ENCODE measurements at regions not wholly inside any gene's neighbourhood (a gene's known extent, or its start where the extent isn't known, plus 50 kb on each side); places are given as distances from the start of the nearest gene placed in this dataset.

DNA sequence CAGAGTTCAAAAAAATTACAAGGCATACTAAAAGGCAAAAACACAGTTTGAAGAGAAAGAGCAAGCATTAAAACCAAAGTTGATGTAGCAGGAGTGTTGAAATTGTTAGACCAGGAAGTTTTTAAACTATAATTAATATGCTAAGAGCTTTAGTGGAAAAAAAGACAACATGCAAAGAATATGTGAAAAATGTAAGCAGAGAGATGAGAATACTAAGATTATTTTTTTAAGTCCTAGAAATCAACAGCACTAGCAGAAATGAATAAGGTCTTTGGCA is 192.6 kb downstream of the ERMARD start:
- DNase-seq (ENCODE audit: low spot score): no peak

DNA sequence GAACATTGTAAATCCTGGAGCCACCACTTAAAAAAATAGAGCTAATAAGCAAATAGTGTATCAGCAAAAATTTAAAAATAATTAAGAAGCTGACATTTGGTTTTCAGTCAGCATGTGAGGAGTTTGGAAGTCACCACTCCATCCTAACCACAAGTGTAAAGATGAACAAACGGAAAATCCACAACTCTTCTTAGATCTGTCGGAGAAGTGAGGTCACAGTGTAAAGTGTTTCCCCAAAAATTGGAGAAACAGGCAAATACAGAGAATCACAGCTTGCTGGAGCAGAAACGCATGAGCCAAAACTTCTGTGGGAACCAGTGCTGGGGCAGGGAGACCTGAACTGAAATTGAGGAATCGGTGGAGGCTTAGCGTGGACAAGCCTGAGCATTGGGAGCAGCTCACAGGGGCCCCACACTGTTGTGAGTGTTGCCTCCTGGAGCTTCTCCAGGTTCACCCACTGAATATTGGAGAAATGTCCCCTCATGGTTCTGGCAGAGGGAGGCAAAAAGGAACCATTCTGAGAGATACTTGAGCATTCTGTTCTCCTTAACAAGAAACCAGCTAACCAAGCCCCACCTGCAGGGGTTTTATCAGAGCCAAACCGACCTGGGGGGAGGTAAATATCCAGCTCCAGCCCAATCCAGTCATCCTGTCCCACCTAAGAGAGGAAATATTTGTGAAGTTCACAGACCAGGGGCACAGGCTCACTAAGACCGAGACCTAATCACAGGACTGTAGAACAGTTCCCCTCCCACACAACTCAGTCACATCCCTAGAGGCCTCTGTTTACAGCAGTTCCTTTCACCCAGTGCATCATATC is 192.0 kb downstream of the ERMARD start:
- DNase-seq (ENCODE audit: low spot score): no peak

DNA sequence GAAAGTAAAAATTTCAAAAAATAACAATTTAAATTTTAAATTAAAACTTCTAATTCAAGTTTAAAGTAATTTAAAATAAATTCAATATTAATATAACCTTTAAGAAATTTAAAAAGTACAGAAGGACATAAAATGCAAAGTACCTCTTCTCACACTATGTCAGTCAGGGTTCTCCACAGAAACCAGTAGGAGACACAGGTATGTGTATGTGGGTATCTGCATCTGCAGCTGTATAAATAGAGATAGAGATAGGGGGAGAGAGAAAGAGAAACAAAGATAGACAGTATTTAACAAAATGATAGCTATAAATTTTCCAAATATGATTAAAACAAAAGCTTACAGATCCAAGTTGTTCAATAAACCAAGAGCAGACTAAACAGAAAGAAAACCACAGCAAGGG is 190.8 kb downstream of the ERMARD start:
- no peak for DNase-seq (ENCODE audit: low spot score)

- no peak for DNase-seq (ENCODE audit: low spot score)
Measured at GRCh38 chr6:169940481-169941271, 189.3 kb downstream of the ERMARD start.

GRCh38 chr6:169939554-169940164 is 188.2 kb downstream of the ERMARD start:
- no peak for DNase-seq (ENCODE audit: low spot score)

- no peak for DNase-seq (ENCODE audit: low spot score)
Measured at GRCh38 chr6:169938731-169939130, 187.3 kb downstream of the ERMARD start.

DNA sequence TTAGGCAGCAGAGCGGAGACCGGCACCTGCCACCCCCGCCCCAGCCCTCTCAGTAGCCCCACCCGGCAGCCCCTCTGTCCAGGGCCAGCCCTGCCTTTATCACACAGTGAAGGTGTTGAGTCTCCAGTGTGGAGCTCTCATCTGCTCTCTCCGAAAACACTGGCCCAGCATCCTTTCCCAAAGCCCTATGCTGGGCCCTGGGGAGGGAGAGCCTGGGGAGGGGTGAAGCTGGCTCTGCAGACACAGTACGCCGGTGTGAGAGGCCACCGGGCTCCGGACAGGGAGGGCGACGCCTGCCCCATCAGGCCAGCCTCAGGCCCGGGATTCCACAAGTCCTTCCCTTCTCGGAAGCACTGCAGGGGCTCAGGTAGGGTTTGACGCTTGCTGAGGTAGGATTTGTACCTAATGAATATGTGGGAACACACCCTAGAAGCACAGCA is 186.9 kb downstream of the ERMARD start:
- no peak for DNase-seq (ENCODE audit: low spot score)

GRCh38 chr6:169937389-169938261 is 186.2 kb downstream of the ERMARD start:
- DNase-seq (ENCODE audit: low spot score): no peak

DNA sequence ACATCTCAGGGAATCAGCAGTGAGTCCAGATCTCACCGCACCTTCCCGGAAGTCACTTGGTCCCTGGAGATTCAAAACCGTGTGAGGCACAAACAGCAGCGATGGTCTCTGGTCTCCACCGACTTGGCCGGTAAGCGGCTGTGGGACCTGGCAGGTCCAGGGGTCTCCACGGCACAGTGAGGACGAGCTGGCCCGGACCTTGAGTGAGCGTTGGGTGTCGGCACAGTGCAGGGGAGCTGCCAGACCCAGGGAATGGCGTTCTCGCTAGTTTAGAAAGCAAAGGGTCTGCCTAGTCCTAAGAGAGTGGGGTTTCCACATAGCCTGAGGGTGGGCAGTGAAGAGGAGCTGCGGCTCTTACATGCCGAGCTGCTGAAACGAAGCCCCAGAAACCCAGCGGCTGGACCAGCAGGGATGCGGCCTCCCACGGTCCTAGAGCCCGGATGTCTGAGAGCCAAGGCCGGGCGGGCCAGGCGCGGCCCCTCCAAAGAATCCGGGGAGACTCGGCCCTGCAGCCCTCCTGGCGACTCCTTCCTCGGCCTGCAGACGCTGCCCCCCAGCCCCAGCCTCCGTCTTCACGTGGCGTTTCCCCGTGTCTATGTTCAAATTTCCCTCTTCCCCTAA is 185.0 kb downstream of the ERMARD start:
- DNase-seq (ENCODE audit: low spot score): no peak

DNA sequence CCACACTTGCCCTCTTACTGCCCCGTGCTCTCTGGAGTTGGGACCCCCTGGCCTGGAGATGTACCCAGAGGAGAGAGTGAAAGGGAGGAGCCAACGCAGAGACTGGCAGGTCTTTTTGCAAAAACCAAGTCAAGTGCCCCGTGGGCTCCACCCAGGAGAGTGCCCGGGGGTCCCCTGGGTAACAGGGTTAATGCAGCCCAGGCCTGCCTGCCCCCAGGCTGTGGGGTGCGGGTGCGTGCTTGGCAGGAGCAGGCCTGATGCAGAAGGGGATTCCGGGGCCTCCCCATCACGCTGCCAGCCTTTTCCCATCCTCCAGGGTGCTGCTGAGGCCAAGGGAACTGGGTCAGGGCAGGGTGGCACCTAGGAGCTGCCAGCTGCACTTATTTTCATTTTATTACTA is 184.4 kb downstream of the ERMARD start:
- no peak for DNase-seq (ENCODE audit: low spot score)

GRCh38 chr6:169935348-169935718 is 183.9 kb downstream of the ERMARD start:
- DNase-seq (ENCODE audit: low spot score): no peak

DNA sequence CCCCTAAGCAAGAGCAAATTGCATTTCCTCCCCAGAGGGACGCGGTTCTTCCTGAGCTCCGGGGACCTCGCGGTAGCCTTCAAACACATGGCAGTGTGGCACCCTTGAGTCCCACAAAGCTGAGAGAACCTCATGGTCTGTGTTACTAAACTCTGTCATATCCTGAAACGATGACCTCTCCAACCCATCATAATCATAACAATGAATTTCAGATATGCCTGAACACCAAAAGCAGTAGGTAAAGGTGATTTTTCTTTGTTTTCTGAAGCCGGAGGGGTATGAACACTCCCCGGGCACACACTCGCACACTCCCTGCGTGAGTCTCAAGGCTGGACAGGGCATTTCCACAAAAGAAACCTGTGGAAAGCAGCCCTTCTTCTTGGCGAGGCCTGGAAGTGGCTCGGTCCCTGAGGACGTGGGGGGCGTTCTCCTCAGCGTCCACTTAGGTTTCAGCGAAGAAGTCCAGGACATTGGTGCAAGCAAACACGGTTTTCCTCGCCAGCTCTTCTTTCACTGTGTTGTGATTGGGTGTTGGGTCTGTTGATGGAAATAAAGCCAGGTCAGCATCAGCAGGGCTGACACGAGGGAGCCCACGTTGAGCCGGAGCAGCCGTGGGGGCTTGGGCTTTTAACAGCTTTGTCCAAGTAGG is 183.4 kb downstream of the ERMARD start:
- DNase-seq (ENCODE audit: low spot score): no peak

- DNase-seq (ENCODE audit: low spot score): no peak
Measured at GRCh38 chr6:169933839-169934698, 182.6 kb downstream of the ERMARD start.

GRCh38 chr6:169933251-169933821 is 181.9 kb downstream of the ERMARD start:
- no peak for DNase-seq (ENCODE audit: low spot score)

DNA sequence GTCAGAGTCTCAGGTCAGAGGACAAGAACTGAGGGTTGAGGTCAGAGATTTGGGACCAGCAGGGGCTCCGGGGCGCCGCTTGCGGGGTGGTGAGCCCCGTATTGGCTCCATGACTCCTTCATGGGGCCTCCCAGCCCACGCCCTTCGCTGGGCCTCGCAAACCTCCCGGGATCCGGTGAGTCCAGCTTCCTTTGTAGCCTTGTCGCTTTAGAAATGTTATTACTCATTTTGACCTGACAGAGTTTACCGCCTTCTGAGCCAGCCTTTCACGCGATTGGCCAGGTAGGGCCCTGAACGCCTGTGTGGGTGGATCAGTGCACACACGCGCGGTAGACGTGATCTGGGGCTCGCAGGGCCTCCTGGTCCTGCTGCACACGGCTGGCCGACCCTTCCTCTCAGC is 181.1 kb downstream of the ERMARD start:
- no peak for DNase-seq (ENCODE audit: low spot score)

DNA sequence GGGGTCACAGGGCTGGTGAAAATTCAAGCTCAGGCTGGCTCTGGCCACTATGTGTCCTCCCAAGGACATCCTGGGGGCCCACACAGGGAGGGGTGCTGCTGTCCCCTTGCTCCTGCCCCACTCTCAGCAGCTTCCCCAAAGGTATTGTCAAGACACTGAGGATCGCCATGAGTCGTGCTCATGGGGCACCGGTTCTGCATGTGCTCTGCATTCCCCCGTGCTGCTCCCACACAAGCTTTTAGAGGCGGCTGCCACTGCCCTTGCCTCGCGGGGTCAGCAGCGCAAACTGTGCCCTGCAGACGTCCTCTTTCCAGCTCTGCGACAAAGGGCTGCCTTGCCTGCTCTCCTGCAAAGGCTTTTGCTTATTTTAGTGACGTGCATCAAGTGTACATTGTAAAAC is 179.8 kb downstream of the ERMARD start:
- no peak for DNase-seq (ENCODE audit: low spot score)

GRCh38 chr6:169930799-169931198 is 179.4 kb downstream of the ERMARD start:
- DNase-seq (ENCODE audit: low spot score): no peak

DNA sequence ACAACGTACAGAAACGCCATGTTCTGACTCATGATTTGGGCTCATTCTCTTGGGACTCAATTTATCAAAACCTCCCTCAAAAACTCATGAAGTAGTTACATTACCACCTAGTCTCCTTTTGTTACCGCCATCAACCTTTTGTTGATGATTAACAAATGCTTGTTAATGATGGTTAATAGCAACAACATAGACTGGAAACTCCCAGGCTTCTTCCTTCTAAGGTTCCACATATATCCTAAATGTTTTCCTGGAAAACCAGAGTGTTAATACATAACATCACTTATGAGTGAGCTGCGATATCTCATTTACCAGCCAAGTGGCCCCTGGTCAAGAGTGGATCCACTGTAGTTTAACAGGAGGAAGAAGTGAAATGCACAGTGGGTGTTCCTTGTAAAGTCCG is 176.3 kb downstream of the ERMARD start:
- DNase-seq (ENCODE audit: low spot score): no peak

DNA sequence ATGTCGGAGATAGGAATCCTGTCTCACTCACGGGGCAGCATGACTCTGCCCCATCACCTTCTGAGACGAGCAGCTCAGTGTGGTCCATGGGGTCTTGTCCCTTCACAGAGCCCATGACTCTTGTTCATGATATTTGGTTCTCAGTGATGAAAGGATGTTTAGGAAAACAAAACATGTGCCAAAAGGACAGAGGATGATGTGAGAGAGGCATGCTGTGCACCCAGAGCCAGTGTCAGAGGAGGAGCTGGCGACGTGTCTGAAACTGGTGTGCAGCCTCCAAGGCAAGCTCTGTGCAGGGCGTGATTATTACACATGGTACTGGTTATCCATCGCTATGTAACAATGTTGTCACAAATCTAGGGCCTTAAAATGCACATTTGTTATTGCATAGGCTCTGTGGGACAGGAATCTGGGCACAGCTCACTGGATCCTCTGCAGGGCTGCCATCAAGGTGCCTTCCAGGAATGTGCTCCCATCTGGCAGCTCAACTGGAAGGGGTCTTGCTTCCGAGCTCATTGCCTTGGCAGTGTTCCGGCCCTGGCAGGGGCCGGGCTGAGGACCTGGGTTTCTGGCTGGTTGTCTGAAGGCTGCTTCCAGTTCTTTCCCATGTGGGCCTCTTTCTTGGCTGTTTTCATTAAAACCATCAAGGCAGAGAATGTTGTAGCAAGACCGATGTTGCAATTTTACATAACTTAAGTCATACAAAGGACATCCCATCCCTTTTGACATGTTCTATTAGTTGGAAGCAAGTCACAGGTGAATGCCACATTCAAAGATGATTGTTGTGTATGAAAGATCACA is 175.4 kb downstream of the ERMARD start:
- no peak for DNase-seq (ENCODE audit: low spot score)

Data from CD4-positive, alpha-beta T cell treated with Interleukin-15 for 4 hours (primary cell).